Activated CD4-positive, alpha-beta memory T cell treated with anti-CD3 and anti-CD28 coated beads for 36 hours (primary cell): ENCODE measurements at regions not wholly inside any gene's neighbourhood (a gene's known extent, or its start where the extent isn't known, plus 50 kb on each side); places are given as distances from the start of the nearest gene placed in this dataset.
A peak's percentile ranks its signal among the peaks of the same experiment; 100 is the strongest.
"Not testable (repeated sequence)": the region's sequence is repeated elsewhere in the genome, so short reads cannot be mapped to it uniquely, and the experiment has no call there.

ENCODE experiments used
- CTCF ChIA-PET: fragments of 350-600 bp; sonication (Branson Sonifier 250); formaldehyde crosslinking; loops from one replicate; lab custom pipeline; 2021; ENCODE audit warnings: antibody characterized with exemption, inconsistent platforms; lab: Charles Lee
- POLR2A ChIA-PET: fragments of 350-600 bp; sonication (Branson Sonifier 250); formaldehyde crosslinking; loops from one replicate; lab custom pipeline; 2021; ENCODE audit warnings: antibody characterized with exemption; lab: Charles Lee
- DNase-seq: peaks from one replicate; pipeline ENCODE4 v3.0.0-alpha.2; 2020
- H3K27ac Mint-ChIP-seq: one replicate; pipeline ENCODE4 v1.8.0; 2021; ENCODE audit warnings: mixed read lengths
- H3K27me3 Mint-ChIP-seq: one replicate; pipeline ENCODE4 v1.8.0; 2021; ENCODE audit warnings: mixed read lengths
- H3K36me3 Mint-ChIP-seq: one replicate; pipeline ENCODE4 v1.8.0; 2021; ENCODE audit warnings: mixed read lengths
- H3K4me1 Mint-ChIP-seq: one replicate; pipeline ENCODE4 v1.8.0; 2021; ENCODE audit warnings: low read depth, mixed read lengths
- H3K4me3 Mint-ChIP-seq: one replicate; pipeline ENCODE4 v1.8.0; 2021; ENCODE audit warnings: mild to moderate bottlenecking, mixed read lengths
- H3K9me3 Mint-ChIP-seq: one replicate; pipeline ENCODE4 v1.8.0; 2021; ENCODE audit warnings: mixed read lengths
- intact Hi-C: fragments of 100-400 bp; cut with micrococcal nuclease; formaldehyde crosslinking; loops from one replicate; pipeline ENCODE4 v1.15.1; 2023

GRCh38 chr15:92806171-92806570, 94.0 kb upstream of the CHD2 start:
- Mint-ChIP-seq H3K27ac (peak overlapping the region; percentile 43), H3K4me3 (peak overlapping the region; percentile 17), H3K4me1 (peaks cover 40% of the 10 kb centered on the region)
- DNase-seq, H3K27me3 Mint-ChIP-seq, H3K9me3 Mint-ChIP-seq, H3K36me3 Mint-ChIP-seq, intact Hi-C loops: not testable (repeated sequence)
- POLR2A ChIA-PET: interaction anchor here (1.0 to 7.1 kb wide), 4 partner anchors 76 to 112 kb away, joined by 4 to 240 read pairs (median 6); partner anchors contain the start of gene CHD2
- CTCF ChIA-PET: interaction anchor here (0.7 to 1.5 kb wide), 6 partner anchors 9 to 224 kb away, joined by 3 to 5 read pairs (median 3); no protein-coding TSS in a partner anchor

DNA sequence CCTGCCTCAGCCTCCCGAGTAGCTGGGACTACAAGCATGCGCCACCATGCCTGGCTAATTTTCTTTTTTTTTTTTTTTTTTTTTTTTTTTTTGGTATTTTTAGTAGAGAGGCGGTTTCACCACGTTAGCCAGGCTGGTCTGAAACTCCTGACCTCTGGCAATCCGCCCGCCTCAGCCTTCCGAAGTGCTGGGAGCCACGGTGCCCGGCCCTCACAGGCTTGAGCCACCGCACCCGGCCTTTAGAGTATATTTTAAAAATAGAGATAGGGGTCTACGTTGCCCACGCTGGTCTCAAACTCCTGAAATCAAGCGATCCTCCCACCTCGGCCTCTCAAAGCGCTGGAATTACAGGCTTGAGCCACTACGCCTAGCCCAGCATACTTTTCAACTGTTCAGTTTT, 93.4 kb upstream of the CHD2 start:
- DNase-seq: no peak
- intact Hi-C loops: no loop called here
- Mint-ChIP-seq H3K27ac (no peak overlapping the region), H3K27me3 (no peaks in the 10 kb centered on the region), H3K36me3 (peaks cover 4% of the 10 kb centered on the region), H3K4me3 (no peak overlapping the region), H3K4me1 (peaks cover 42% of the 10 kb centered on the region), H3K9me3 (no peaks in the 10 kb centered on the region)
- CTCF ChIA-PET: interaction anchor here (0.8 to 3.3 kb wide), 3 partner anchors 13 to 105 kb away, joined by 3 to 50 read pairs (median 14); no protein-coding TSS in a partner anchor
- POLR2A ChIA-PET: interaction anchor here (1.5 to 7.1 kb wide), 2 partner anchors 98 to 111 kb away, joined by 4 to 240 read pairs; partner anchors contain the start of gene CHD2

DNA sequence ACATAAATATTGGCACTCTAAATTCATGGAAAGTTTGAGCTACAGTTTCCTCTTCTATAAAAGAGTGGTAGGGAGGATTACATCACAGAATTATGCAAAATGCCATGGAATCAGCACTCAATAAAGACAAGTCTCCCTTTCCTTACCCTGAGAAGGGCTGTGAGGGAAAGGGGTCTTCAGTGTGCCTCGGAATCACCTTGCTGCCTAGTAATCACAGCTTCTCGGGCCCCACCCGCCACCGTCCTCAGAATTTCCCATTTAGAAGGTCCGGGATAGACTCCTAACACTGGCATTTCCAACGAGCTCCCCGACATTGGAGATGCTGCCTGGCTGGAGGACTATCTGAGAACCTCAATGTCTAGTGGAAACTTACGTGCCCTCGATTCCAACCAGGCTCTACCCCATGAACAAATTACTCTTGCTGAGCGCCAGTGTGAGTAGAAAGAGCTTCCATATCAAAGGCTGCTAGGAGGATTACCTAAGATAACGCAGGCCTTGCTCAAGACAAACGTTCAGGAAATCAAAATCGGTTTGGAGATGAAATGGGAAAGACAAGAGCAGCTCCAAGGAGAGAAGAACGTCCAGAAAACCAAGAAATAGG, 92.1 kb upstream of the CHD2 start:
- peak overlapping the region; percentile 95 for H3K4me3 Mint-ChIP-seq
- DNase-seq: peak; percentile 40
- H3K27ac Mint-ChIP-seq: peak overlapping the region; percentile 99
- CTCF ChIA-PET: interaction anchor here (0.7 to 5.3 kb wide), 14 partner anchors 11 to 113 kb away, joined by 3 to 79 read pairs (median 14); partner anchors contain the start of gene CHD2
- POLR2A ChIA-PET: interaction anchor here (0.6 to 7.1 kb wide), 16 partner anchors 13 to 137 kb away, joined by 3 to 295 read pairs (median 17); partner anchors contain the start of gene CHD2
- peaks cover 45% of the 10 kb centered on the region for H3K4me1 Mint-ChIP-seq
- intact Hi-C loops: loop anchor here (2.0 kb wide), 1 partner anchor 213 kb away; no protein-coding TSS in a partner anchor
- no peaks in the 10 kb centered on the region for H3K27me3 Mint-ChIP-seq
- H3K36me3 Mint-ChIP-seq: peaks cover 4% of the 10 kb centered on the region
- H3K9me3 Mint-ChIP-seq: no peaks in the 10 kb centered on the region

- CTCF ChIA-PET: interaction anchor here (0.6 to 5.3 kb wide), 19 partner anchors 11 to 209 kb away, joined by 3 to 79 read pairs (median 12); partner anchors contain the start of gene CHD2
- no peak for DNase-seq
- Mint-ChIP-seq H3K27ac (peak overlapping the region; percentile 99), H3K36me3 (peaks cover 4% of the 10 kb centered on the region), H3K4me3 (peak overlapping the region; percentile 95), H3K4me1 (peaks cover 43% of the 10 kb centered on the region), H3K27me3 (no peaks in the 10 kb centered on the region), H3K9me3 (no peaks in the 10 kb centered on the region)
- POLR2A ChIA-PET: interaction anchor here (1.1 to 7.1 kb wide), 17 partner anchors 12 to 136 kb away, joined by 3 to 295 read pairs (median 11); partner anchors contain the start of gene CHD2
- intact Hi-C loops: loop anchor here (1.0 to 2.0 kb wide), 8 partner anchors 12 to 212 kb away; partner anchors contain the start of gene CHD2
Measured at GRCh38 chr15:92808598-92809063, 91.5 kb upstream of the CHD2 start.

DNA sequence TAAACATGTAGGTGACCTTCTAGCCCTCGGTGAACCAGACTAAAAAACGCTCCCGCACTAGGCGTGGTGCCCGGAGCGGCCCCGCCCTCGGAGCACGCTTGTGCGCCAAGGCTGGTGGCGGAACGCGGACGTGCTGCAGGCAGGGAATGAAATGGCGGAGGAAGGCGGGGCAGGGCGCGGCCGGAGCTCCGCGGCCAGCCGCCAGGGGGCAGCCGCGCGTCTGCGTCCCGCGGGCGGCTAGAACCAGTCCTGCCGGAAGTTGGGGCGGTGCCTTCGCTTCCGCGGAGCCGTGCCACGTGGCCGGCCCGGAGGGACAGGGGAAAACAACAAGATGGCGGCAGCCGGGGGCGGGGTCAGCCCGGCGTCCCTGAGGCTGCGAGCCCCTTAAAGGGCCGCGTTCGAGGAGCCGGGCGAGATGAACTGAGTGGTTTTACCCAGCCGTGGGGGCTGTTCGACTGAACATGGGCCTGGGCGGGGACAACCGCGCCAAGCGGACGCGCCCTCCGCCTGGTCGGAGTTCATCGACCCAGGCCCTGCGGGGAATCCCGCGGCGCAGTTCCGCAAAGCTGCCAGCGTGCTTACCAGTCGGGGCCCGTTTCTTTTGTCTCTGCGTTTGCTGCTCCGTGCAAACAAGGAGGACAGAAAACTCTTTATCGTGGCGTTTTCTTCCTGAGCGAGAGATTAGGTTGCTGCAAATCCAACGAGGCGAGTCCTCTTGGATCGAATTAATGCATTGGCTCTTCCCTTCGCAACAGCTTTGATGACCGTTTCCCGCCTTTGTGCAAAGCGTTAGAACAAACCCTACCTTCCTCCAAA, 90.9 kb upstream of the CHD2 start:
- H3K9me3 Mint-ChIP-seq: no peaks in the 10 kb centered on the region
- peaks cover 43% of the 10 kb centered on the region for H3K4me1 Mint-ChIP-seq
- ChIA-PET CTCF (interaction anchor here (0.6 to 5.3 kb wide), 23 partner anchors 9 to 209 kb away, joined by 3 to 79 read pairs (median 9); partner anchors contain the start of gene CHD2), POLR2A (interaction anchor here (0.6 to 7.1 kb wide), 20 partner anchors 12 to 215 kb away, joined by 3 to 295 read pairs (median 8); partner anchors contain the start of gene CHD2)
- DNase-seq: peak; percentile 99
- peak overlapping the region; percentile 95 for H3K4me3 Mint-ChIP-seq
- H3K36me3 Mint-ChIP-seq: peaks cover 4% of the 10 kb centered on the region
- intact Hi-C loops: loop anchor here (1.0 to 2.0 kb wide), 8 partner anchors 11 to 212 kb away; partner anchors contain the start of gene CHD2
- no peaks in the 10 kb centered on the region for H3K27me3 Mint-ChIP-seq
- H3K27ac Mint-ChIP-seq: peak overlapping the region; percentile 99

DNA sequence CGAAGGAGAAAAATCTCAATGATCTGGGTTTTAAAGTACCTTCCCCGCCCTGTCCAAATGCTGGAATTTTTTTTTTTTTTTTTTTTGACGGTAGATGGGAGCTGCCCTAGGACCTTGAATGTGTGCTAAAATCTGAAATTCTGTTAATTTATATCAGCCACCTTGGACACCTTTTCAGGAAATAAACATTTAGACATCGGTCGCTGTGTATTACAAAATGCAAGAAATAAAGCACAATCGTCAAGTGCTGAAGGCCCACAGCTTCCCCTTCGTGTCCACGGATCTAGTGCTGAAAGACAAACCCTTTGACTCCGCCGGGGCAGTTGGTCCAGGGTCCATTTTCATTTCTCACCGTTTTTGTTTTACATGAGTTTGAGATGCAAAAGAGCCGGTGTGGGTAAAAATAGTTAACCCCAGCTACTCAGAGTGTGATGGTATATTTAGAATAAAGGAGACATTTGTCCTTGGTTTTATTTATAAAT, 90.2 kb upstream of the CHD2 start:
- CTCF ChIA-PET: interaction anchor here (1.0 to 5.3 kb wide), 17 partner anchors 9 to 208 kb away, joined by 3 to 79 read pairs (median 12); partner anchors contain the start of gene CHD2
- intact Hi-C loops: loop anchor here (1.0 to 2.0 kb wide), 8 partner anchors 10 to 211 kb away; partner anchors contain the start of gene CHD2
- H3K27ac Mint-ChIP-seq: peak overlapping the region; percentile 99
- peaks cover 4% of the 10 kb centered on the region for H3K36me3 Mint-ChIP-seq
- DNase-seq: peak; percentile 58
- POLR2A ChIA-PET: interaction anchor here (0.6 to 7.1 kb wide), 20 partner anchors 11 to 214 kb away, joined by 3 to 295 read pairs (median 8); partner anchors contain the start of gene CHD2
- no peaks in the 10 kb centered on the region for H3K27me3 Mint-ChIP-seq
- no peaks in the 10 kb centered on the region for H3K9me3 Mint-ChIP-seq
- peak overlapping the region; percentile 95 for H3K4me3 Mint-ChIP-seq
- H3K4me1 Mint-ChIP-seq: peaks cover 44% of the 10 kb centered on the region

DNA sequence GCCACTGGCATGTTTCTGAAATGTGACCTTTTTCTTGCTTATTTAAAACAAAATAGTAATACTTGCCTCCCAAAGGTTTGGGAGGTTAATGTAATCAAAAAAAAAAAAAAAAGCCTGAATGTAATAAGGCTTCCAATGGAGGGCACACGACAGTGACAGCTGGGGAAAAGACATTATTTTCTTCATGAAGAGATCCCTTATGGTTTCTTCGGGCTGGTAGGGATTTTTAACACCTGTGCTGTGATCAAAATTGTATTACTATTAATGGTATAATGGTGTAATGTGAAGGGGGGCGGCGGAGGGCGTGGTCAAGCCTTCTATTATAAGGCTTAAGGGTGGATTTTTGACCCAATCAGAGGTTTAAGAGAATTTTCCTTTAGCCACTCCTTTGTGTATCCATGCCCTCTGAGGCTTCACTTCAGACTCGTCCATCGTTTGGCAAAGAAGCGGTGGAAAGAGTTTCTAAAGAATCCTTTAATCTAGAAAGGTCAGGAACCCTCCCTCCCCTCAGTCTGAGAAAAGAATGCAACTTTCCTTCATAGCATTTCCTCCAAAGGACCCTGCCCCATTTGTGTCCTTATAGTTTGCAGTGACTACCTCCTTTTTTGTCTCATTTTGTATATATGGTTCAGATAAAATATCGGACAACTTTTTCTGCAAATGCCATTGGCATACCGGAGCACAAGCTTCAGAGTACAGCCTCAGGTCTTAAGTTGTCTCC, 89.5 kb upstream of the CHD2 start:
- peak; percentile 73 for DNase-seq
- ChIA-PET CTCF (interaction anchor here (1.1 to 5.3 kb wide), 13 partner anchors 11 to 111 kb away, joined by 3 to 79 read pairs (median 8); partner anchors contain the start of gene CHD2), POLR2A (interaction anchor here (0.6 to 7.1 kb wide), 15 partner anchors 10 to 213 kb away, joined by 3 to 295 read pairs (median 23); partner anchors contain the start of gene CHD2)
- intact Hi-C loops: no loop called here
- H3K27me3 Mint-ChIP-seq: no peaks in the 10 kb centered on the region
- H3K9me3 Mint-ChIP-seq: no peaks in the 10 kb centered on the region
- peak overlapping the region; percentile 95 for H3K4me3 Mint-ChIP-seq
- peak overlapping the region; percentile 99 for H3K27ac Mint-ChIP-seq
- H3K36me3 Mint-ChIP-seq: peaks cover 4% of the 10 kb centered on the region
- peaks cover 43% of the 10 kb centered on the region for H3K4me1 Mint-ChIP-seq

GRCh38 chr15:92811148-92811913, 88.8 kb upstream of the CHD2 start:
- ChIA-PET CTCF (interaction anchor here (1.2 to 5.3 kb wide), 5 partner anchors 15 to 106 kb away, joined by 3 to 79 read pairs (median 6); no protein-coding TSS in a partner anchor), POLR2A (interaction anchor here (1.3 to 7.1 kb wide), 6 partner anchors 10 to 94 kb away, joined by 4 to 295 read pairs (median 90); partner anchors contain the start of gene CHD2)
- peak overlapping the region; percentile 99 for H3K27ac Mint-ChIP-seq
- H3K4me3 Mint-ChIP-seq: peak overlapping the region; percentile 95
- peaks cover 3% of the 10 kb centered on the region for H3K36me3 Mint-ChIP-seq
- H3K9me3 Mint-ChIP-seq: no peaks in the 10 kb centered on the region
- H3K27me3 Mint-ChIP-seq: no peaks in the 10 kb centered on the region
- intact Hi-C loops: no loop called here
- DNase-seq: no peak
- H3K4me1 Mint-ChIP-seq: peaks cover 42% of the 10 kb centered on the region

GRCh38 chr15:92812271-92812670, 87.9 kb upstream of the CHD2 start:
- peaks cover 41% of the 10 kb centered on the region for H3K4me1 Mint-ChIP-seq
- ChIA-PET CTCF (interaction anchor here (1.5 to 5.3 kb wide), 4 partner anchors 16 to 105 kb away, joined by 5 to 79 read pairs (median 7); no protein-coding TSS in a partner anchor), POLR2A (interaction anchor here (1.3 to 7.1 kb wide), 5 partner anchors 19 to 93 kb away, joined by 4 to 295 read pairs (median 94); partner anchors contain the start of gene CHD2)
- no peaks in the 10 kb centered on the region for H3K9me3 Mint-ChIP-seq
- intact Hi-C loops: no loop called here
- peak overlapping the region; percentile 99 for H3K27ac Mint-ChIP-seq
- no peak for DNase-seq
- H3K36me3 Mint-ChIP-seq: peaks cover 2% of the 10 kb centered on the region
- peak overlapping the region; percentile 51 for H3K4me3 Mint-ChIP-seq
- no peaks in the 10 kb centered on the region for H3K27me3 Mint-ChIP-seq
